ENCODE measurements at regions not wholly inside any gene's neighbourhood (a gene's known extent, or its start where the extent isn't known, plus 50 kb on each side); places are given as distances from the start of the nearest gene placed in this dataset.

DNA sequence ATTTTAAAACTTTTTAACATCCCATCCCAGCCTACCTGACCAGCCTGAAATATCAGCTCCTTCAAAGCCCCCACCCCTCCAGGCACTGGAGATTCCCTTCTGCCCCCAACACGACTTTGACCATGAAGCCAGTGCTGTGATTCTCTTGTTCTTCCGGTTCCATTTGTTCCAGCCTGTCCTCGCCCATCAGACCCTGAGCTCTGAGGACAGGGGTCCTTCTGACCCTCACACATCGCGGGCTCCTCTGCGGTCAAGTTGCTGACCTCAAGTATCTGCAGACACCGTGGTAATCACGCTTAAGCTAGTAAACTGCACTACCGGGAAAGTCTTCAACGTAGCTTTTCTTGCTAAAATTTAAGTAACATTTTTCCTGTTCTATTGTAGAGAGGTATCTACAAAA is 282.2 kb upstream of the SALL3 start:
- 90 to 91% methylated on average over 7 to 8 of the region's 10 CpGs for WGBS, 2 experiments (ENCODE audit: insufficient coverage in 2 of 2)
- H3K9me3 ChIP-seq (ENCODE audit: control insufficient read depth, low read length) = no peaks in the 10 kb centered on the region
- no peak overlapping the region for H3K27ac ChIP-seq (ENCODE audit: low read depth, low read length, severe bottlenecking)

DNA sequence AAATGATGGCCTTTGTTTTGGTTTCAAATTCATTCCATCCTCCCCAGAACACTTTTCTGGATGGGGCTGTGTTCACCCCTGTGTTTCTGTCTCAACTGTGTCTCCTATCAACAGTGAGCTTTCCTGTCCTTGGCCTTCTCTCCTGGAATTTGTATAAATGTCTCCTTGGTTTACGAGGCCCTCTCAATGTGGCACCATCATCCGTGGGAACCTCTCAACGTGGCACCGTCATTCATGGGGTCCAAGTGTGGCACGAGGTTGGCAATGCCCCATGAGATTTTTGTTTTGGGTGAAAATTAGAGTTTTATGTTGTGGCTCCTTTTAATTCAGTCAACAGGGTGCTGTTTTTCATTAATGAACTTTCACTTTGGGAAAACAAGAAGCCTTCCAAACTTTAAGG is 280.7 kb upstream of the SALL3 start:
- Histone ChIP-seq H3K27ac (ENCODE audit: low read depth, low read length, severe bottlenecking) (no peak overlapping the region), H3K36me3 (ENCODE audit: control insufficient read depth, insufficient read depth, low read length) (no peaks in the 10 kb centered on the region), H3K4me1 (ENCODE audit: control insufficient read depth, insufficient read depth, low read length, poor library complexity, severe bottlenecking) (no peaks in the 10 kb centered on the region), H3K4me3 (ENCODE audit: extremely low read depth, insufficient read depth, low read length, poor library complexity, severe bottlenecking) (no peak overlapping the region), H3K9me3 (ENCODE audit: control insufficient read depth, low read length) (no peaks in the 10 kb centered on the region)
- whole genome bisulfite sequencing, 2 experiments (ENCODE audit: insufficient coverage in 2 of 2) = 88 to 98% methylated on average over 4 to 5 of the region's 5 CpGs

More for the DNA sequence above, 282.2 kb upstream of the SALL3 start:
- no peak overlapping the region for H3K4me3 ChIP-seq (ENCODE audit: extremely low read depth, insufficient read depth, low read length, poor library complexity, severe bottlenecking)
- H3K36me3 ChIP-seq (ENCODE audit: control insufficient read depth, insufficient read depth, low read length) = no peaks in the 10 kb centered on the region
- no peaks in the 10 kb centered on the region for H3K4me1 ChIP-seq (ENCODE audit: control insufficient read depth, insufficient read depth, low read length, poor library complexity, severe bottlenecking)

DNA sequence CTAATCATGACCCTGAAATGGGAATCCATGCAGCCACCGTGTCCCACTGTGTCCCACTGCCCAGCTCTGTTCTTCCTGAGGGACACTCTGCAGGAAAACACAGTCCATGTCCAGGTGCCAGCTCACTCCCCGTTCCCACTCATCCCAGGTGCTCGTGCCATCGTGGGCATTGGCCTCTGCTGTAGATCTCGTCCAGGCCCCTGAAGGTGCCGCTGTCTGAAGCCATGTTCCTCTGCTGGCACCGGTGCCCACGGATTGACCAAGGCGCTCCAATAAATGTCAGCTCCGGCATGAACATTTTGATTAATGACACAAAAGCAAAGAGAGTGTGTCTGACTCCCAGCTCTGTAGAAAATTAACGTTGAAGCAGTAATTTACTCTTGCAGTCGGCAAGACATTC is 280.1 kb upstream of the SALL3 start:
- no peak overlapping the region for H3K27ac ChIP-seq (ENCODE audit: low read depth, low read length, severe bottlenecking)
- no peaks in the 10 kb centered on the region for H3K9me3 ChIP-seq (ENCODE audit: control insufficient read depth, low read length)
- no peak overlapping the region for H3K4me3 ChIP-seq (ENCODE audit: extremely low read depth, insufficient read depth, low read length, poor library complexity, severe bottlenecking)
- WGBS, 2 experiments (ENCODE audit: insufficient coverage in 2 of 2) = 95% methylated on average over 12 of the region's 12 CpGs
- no peaks in the 10 kb centered on the region for H3K4me1 ChIP-seq (ENCODE audit: control insufficient read depth, insufficient read depth, low read length, poor library complexity, severe bottlenecking)
- H3K36me3 ChIP-seq (ENCODE audit: control insufficient read depth, insufficient read depth, low read length) = no peaks in the 10 kb centered on the region

DNA sequence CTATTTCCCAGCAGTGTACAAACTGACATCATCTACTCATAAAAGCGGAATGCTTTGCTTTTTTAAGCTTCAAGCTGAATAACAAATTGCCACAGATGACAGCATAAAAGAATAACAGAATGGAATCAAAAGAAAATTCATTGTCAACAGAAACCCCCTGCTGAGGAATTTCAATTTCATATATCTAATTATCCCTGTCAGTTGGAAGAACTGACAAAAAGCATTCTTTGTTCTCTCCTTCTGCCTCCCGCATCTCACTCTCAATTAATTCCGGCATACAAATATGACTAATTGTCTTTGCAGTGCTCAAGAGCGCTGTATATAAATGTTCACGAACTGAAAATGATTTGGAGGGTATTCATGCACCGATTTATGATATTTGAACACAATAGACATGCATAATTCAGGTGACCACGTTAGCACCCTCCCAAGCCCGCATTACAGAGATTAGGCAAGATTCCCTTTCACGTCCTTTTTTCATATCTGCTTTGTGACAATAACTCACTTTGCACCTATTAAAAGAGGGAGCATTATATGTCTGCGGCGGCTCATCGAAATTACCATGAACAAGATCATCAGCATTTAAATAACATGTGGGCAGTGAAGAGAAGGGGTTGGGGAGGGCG is 277.7 kb upstream of the SALL3 start:
- Histone ChIP-seq H3K4me3 (ENCODE audit: extremely low read depth, insufficient read depth, low read length, poor library complexity, severe bottlenecking) (no peak overlapping the region), H3K9me3 (ENCODE audit: control insufficient read depth, low read length) (no peaks in the 10 kb centered on the region), H3K4me1 (ENCODE audit: control insufficient read depth, insufficient read depth, low read length, poor library complexity, severe bottlenecking) (no peaks in the 10 kb centered on the region), H3K27ac (ENCODE audit: low read depth, low read length, severe bottlenecking) (no peak overlapping the region), H3K36me3 (ENCODE audit: control insufficient read depth, insufficient read depth, low read length) (no peaks in the 10 kb centered on the region)
- 71 to 75% methylated on average over 6 to 8 of the region's 13 CpGs for WGBS, 2 experiments (ENCODE audit: insufficient coverage in 2 of 2)

DNA sequence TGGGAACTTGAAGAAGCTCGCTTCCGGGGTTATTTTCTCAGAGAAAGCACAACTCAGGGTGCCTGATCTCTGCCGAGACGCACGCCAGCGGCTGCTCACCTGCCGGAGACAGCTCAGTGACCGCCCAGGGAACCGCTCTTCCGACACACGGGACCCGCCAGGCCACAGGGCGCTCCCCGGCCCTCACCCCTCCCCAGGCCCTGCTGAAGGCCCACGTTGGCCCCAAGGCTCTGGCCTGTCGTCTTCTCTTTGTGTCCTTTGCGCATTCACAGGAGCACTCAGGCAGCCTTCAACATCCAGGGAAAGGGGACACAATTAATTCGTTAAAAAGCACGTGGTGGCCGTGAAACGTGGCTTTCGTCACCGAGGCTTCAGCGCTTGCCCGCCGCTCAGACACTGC is 276.3 kb upstream of the SALL3 start:
- H3K27ac ChIP-seq (ENCODE audit: low read depth, low read length, severe bottlenecking) = no peak overlapping the region
- H3K36me3 ChIP-seq (ENCODE audit: control insufficient read depth, insufficient read depth, low read length) = no peaks in the 10 kb centered on the region
- WGBS, 2 experiments (ENCODE audit: insufficient coverage in 2 of 2) = 92 to 94% methylated on average over 23 to 26 of the region's 26 CpGs
- H3K4me1 ChIP-seq (ENCODE audit: control insufficient read depth, insufficient read depth, low read length, poor library complexity, severe bottlenecking) = no peaks in the 10 kb centered on the region
- H3K4me3 ChIP-seq (ENCODE audit: extremely low read depth, insufficient read depth, low read length, poor library complexity, severe bottlenecking) = no peak overlapping the region
- no peaks in the 10 kb centered on the region for H3K9me3 ChIP-seq (ENCODE audit: control insufficient read depth, low read length)

DNA sequence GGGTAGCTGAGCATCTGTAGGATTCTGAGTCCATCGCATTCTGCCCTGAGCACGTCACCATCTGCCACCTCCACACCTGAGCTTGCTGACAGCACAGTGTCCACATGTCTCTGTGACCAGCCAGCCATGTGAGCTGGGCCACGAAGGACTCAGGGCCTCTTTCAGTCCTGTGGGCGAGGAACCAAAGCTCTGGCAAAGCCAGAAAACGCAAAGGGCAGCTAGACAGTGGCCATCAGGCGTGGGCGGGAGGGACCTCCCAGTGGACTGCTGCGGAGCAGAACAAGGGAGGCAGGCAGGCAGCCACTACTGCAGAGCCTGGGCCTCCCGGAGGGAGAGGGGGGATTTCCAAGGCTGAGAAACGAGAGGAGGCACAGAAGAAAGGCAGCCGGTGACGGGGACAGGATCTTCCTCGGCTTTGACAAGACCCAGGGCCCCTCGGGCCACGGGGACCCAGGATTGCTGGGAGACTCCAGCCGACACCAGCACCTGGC is 274.6 kb upstream of the SALL3 start:
- no peaks in the 10 kb centered on the region for H3K4me1 ChIP-seq (ENCODE audit: control insufficient read depth, insufficient read depth, low read length, poor library complexity, severe bottlenecking)
- no peak overlapping the region for H3K27ac ChIP-seq (ENCODE audit: low read depth, low read length, severe bottlenecking)
- 77 to 87% methylated on average over 13 to 15 of the region's 16 CpGs for WGBS, 2 experiments (ENCODE audit: insufficient coverage in 2 of 2)
- no peaks in the 10 kb centered on the region for H3K36me3 ChIP-seq (ENCODE audit: control insufficient read depth, insufficient read depth, low read length)
- H3K4me3 ChIP-seq (ENCODE audit: extremely low read depth, insufficient read depth, low read length, poor library complexity, severe bottlenecking) = no peak overlapping the region
- no peaks in the 10 kb centered on the region for H3K9me3 ChIP-seq (ENCODE audit: control insufficient read depth, low read length)

DNA sequence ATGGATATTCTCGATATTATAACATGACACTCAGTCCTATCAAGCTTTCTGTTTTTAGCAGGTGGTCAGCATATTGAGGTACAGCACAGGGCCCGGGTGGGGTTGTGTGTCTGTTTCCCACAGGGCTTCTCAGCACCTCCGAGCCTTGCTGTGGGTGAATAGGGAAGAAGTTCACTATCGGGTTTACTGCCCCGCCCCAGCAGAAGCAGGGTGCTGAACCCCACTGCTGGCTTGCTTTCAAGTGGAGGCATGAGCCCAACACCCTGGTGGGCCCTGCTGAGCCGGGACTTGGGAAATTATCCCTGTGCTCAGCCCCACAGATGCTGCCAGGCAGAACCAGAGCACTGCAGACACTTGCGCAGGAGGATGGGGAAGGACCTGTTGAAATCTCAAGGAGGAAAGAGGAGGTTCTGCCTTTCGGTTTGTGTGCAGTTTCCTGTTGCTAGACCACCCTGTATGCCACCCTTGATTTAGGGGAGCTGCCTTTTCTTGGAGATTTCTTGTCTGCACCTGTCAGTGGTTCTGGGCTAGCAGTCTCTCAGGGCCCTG is 270.3 kb upstream of the SALL3 start:
- Histone ChIP-seq H3K36me3 (ENCODE audit: control insufficient read depth, insufficient read depth, low read length) (no peaks in the 10 kb centered on the region), H3K4me3 (ENCODE audit: extremely low read depth, insufficient read depth, low read length, poor library complexity, severe bottlenecking) (no peak overlapping the region), H3K9me3 (ENCODE audit: control insufficient read depth, low read length) (no peaks in the 10 kb centered on the region), H3K4me1 (ENCODE audit: control insufficient read depth, insufficient read depth, low read length, poor library complexity, severe bottlenecking) (no peaks in the 10 kb centered on the region), H3K27ac (ENCODE audit: low read depth, low read length, severe bottlenecking) (no peak overlapping the region)
- WGBS, 2 experiments (ENCODE audit: insufficient coverage in 2 of 2) = 86 to 95% methylated on average over 7 to 8 of the region's 8 CpGs

DNA sequence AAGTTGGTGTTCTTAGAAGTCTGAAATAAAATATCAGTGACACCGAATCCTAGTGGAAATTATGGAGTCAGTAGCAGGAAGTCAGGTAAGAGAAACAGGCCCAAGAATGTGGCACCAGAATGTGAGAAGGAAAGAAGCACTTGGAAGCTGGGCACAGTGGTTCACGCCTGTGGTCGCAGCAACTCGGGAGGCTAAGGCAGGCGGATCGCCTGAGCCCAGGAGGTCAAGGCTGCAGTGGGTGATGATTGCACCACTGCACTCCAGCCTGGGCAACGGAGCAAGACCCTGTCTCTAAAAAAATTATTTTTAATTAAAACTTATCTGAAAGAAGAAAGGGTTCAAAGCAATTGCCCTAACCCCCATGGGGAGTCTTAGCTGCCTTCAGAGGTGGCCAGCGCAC is 268.3 kb upstream of the SALL3 start:
- WGBS, 2 experiments (ENCODE audit: insufficient coverage in 2 of 2) = 89 to 97% methylated on average over 6 to 7 of the region's 8 CpGs
- Histone ChIP-seq H3K9me3 (ENCODE audit: control insufficient read depth, low read length) (no peaks in the 10 kb centered on the region), H3K4me3 (ENCODE audit: extremely low read depth, insufficient read depth, low read length, poor library complexity, severe bottlenecking) (no peak overlapping the region), H3K4me1 (ENCODE audit: control insufficient read depth, insufficient read depth, low read length, poor library complexity, severe bottlenecking) (no peaks in the 10 kb centered on the region), H3K36me3 (ENCODE audit: control insufficient read depth, insufficient read depth, low read length) (no peaks in the 10 kb centered on the region), H3K27ac (ENCODE audit: low read depth, low read length, severe bottlenecking) (no peak overlapping the region)

DNA sequence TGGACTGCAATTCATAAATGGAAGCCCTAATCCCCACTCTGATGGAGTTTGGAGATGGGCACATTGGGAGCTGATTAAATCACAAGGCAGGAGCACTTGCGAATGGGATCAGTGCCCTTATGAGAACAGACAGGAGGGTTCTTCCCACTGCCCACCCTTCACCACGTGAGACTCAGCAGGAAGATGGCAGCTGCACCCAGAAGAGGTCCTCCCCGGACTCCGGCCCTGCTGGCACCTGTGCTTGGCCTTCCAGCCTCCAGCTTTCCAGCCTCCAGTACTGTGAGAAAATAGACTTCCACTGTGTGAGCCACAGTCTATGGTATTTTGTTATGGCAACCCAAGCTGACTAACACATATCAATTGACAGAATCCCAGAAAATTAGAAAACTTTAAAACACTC is 267.6 kb upstream of the SALL3 start:
- no peaks in the 10 kb centered on the region for H3K9me3 ChIP-seq (ENCODE audit: control insufficient read depth, low read length)
- no peak overlapping the region for H3K4me3 ChIP-seq (ENCODE audit: extremely low read depth, insufficient read depth, low read length, poor library complexity, severe bottlenecking)
- H3K4me1 ChIP-seq (ENCODE audit: control insufficient read depth, insufficient read depth, low read length, poor library complexity, severe bottlenecking) = no peaks in the 10 kb centered on the region
- no peak overlapping the region for H3K27ac ChIP-seq (ENCODE audit: low read depth, low read length, severe bottlenecking)
- H3K36me3 ChIP-seq (ENCODE audit: control insufficient read depth, insufficient read depth, low read length) = no peaks in the 10 kb centered on the region
- WGBS, 2 experiments (ENCODE audit: insufficient coverage in 2 of 2) = 82 to 90% methylated on average over 2 of the region's 4 CpGs

DNA sequence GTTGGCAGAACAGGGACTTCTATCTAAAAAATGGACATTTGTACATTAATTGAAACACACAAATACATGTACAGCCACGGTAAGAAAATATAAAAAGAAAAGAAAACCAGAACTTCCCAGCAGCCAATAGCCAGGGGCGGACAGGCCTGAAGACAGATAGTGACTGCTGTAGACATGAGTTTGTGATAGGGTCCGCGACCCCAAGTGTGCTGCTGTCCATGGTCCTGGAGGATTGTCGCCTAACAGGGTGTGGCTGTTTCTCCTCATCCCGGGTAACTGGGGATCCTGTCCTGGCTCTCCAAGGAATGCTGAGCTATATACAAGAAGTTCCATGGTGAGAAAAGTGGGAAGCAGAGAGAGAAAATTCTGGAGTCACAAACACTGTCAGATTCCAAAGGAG is 266.5 kb upstream of the SALL3 start:
- Histone ChIP-seq H3K4me3 (ENCODE audit: extremely low read depth, insufficient read depth, low read length, poor library complexity, severe bottlenecking) (no peak overlapping the region), H3K4me1 (ENCODE audit: control insufficient read depth, insufficient read depth, low read length, poor library complexity, severe bottlenecking) (no peaks in the 10 kb centered on the region), H3K36me3 (ENCODE audit: control insufficient read depth, insufficient read depth, low read length) (no peaks in the 10 kb centered on the region), H3K9me3 (ENCODE audit: control insufficient read depth, low read length) (no peaks in the 10 kb centered on the region), H3K27ac (ENCODE audit: low read depth, low read length, severe bottlenecking) (no peak overlapping the region)
- 18 to 21% methylated on average over 5 of the region's 6 CpGs for WGBS, 2 experiments (ENCODE audit: insufficient coverage in 2 of 2)

DNA sequence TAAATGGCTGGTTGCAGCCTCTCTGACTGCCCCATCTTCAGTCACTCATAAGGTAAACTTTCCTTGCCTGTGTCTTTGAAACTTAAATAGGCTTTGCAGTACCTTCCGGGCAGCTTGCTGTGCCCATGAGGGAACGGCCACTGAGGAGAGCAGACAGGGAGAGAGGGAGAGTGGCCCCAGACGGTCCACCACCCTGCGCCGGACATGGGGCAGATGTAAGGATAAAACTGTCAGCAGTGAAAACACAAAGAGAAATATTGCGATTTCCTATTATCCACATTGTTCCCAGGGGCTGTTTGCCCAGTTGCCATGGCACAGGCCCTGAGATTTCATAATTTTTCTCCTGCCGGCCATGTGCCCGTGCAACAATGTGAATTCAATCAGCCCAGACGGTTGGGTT is 265.9 kb upstream of the SALL3 start:
- WGBS, 2 experiments (ENCODE audit: insufficient coverage in 2 of 2) = 91 to 95% methylated on average over 6 to 9 of the region's 9 CpGs
- Histone ChIP-seq H3K9me3 (ENCODE audit: control insufficient read depth, low read length) (no peaks in the 10 kb centered on the region), H3K36me3 (ENCODE audit: control insufficient read depth, insufficient read depth, low read length) (no peaks in the 10 kb centered on the region), H3K4me1 (ENCODE audit: control insufficient read depth, insufficient read depth, low read length, poor library complexity, severe bottlenecking) (no peaks in the 10 kb centered on the region), H3K27ac (ENCODE audit: low read depth, low read length, severe bottlenecking) (no peak overlapping the region), H3K4me3 (ENCODE audit: extremely low read depth, insufficient read depth, low read length, poor library complexity, severe bottlenecking) (no peak overlapping the region)

All from mesodermal cell (in vitro differentiated cells).